ENCODE measurements at regions not wholly inside any gene's neighbourhood (a gene's known extent, or its start where the extent isn't known, plus 50 kb on each side); places are given as distances from the start of the nearest gene placed in this dataset.

DNA sequence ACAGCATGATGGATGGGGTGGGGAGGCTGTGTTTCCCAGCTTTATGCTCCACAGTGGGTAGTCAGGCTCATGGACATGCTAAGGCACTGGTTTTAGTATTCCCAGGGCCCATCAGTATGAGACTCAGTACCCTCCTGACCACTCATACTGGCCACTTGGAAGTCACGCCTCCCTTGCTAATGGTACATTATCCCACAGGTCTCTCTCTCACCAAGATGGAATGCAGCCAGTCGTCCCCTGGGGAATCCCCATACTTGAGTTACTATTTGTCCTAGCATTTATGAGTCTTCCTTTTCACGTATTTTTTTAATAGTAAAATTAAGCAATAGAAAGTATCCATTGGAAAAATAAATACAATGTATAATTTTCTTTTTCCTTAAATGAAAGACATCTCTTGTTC, 80.6 kb upstream of the TBX20 start:
- peak; percentile 7 for DNase-seq (ENCODE audit: low read depth)

DNA sequence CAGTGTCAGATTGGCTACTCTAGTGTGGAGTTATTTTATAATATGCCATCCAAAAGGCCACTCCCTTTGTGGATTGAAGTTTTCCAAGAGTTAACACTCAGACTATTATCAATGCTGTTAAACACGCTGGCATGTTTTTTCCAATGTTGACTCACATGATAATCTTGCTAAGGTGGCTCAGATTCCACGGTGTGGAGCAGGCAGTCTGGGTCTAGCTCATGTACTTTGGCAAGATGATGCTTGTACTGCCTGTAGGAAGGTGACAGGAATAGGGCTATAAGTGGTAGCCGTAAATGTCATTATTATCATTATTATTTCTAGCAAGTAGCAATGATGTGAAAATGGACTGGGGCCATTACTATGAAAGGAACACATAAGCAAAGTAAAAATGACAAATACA, 79.4 kb upstream of the TBX20 start:
- DNase-seq (ENCODE audit: low read depth) = no peak

DNA sequence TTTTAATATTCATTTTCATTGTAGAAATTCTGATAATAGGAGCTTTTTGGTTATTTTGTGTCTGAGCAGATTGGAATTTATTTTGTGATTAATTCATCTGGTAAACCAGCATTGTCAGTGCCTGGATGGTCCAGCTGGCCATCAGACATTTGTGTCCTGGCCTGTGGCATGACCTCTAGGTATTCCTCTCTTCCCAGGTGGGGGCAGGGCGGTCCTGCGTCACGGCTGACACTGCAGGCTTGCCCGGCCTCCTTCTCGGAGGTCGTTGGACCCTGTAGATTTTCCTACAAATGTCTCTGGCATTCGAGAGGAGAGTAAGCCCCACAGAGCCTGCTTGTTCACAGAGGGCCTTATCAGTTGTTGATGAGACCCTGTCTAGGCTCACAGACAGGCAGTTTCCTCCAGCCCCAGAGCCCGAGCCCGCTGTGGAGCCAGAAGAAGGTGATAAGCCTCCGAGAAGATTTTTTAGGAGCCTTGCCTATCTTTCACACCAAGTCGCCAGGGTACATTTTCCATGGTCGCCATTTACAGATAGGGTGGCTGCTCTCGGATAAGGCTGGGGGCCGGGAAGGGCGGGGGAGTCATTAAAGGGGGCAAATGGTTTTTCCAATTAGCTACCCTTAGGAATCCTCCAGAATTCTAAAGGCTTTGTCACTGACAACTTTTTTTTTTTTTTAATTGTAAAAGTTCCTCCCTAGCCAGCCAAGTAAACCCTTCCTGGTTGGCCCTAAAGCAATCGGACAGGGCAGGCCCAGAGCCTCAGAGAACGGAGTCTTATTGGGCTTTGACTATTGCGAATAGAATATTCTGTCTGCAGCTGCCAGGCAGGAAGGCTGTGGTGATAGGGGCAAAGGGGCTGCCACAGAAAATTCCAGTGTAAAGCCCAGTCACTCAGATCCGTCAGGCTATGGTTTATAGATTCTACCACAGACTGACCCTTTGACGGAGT, 78.1 kb upstream of the TBX20 start:
- DNase-seq (ENCODE audit: low read depth) = no peak

DNA sequence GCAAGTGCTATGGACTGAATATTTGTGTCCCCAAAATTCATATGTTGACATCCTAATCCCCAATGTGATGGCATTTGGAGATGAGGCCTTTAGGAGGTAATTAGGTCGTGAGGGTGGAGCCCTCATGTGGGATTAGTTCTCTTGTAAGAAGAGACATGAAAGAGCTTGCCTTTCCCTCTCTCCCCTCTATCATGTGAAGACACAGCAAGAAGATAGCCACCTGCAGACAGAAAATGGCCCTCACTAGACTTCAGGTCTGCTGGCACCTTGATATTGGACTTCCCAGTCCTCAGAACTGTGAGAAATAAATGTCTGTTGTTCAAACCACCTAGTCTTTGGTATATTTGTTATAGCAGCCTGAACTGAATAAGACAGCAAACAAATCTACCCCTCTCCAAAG, 75.1 kb upstream of the TBX20 start:
- DNase-seq (ENCODE audit: low read depth) = no peak

DNA sequence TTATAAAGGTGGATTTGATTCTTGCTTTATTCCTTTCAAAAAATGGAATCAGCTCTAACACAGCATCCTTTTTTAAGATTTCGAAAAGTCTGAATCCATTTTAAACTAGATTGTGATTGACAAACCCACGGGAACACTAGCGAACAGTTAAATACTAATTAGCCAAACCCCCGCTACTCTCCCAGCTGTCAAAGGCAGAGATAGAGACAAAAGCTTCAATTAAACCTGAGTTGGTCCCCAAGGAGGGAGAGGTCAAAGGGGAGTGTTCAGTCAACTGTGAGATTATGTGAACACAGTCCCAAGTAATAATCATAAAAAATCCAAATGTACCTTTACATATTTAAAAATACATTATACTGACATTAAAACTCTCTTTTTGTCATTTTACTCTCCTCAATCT, 65.7 kb upstream of the TBX20 start:
- DNase-seq (ENCODE audit: low read depth) = no peak

DNA sequence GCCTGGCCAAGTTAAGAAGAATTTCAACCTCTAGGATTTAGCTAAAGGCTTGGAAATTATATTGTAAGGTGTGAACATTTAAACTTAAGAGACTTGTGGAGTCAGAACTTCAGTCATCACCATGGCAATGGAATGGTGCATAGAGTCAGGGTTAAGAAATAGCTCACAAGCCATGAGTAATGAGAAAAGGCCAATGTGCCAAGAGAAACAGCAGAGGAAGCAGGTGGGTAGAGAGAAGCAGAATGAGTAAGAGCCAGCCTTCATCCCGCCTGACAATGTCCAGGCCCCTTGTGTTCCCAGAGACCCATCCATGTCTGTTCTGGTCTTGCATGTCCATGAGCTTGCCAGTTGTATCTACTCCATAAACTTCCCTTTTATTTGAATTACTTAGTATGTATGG, 62.6 kb upstream of the TBX20 start:
- no peak for DNase-seq (ENCODE audit: low read depth)

DNA sequence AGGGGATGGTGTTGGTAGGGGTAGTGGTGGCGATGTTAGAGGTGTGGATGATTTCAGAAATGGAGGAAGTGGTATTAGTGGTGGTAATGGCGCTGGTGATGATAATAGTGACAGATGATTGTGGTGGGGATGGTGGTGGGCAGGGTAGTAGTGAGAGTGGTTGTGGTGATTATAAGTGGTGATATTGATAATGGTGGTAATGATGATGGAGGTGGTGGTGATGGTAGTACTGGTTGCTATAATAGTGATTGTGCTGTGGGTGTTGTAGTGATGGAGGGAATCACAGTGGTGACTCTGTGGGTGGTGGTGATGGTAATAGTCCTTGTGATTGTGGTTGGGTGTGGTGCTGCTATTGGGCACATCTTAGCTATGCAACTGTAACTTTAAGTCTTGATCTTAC, 61.6 kb upstream of the TBX20 start:
- no peak for DNase-seq (ENCODE audit: low read depth)

DNA sequence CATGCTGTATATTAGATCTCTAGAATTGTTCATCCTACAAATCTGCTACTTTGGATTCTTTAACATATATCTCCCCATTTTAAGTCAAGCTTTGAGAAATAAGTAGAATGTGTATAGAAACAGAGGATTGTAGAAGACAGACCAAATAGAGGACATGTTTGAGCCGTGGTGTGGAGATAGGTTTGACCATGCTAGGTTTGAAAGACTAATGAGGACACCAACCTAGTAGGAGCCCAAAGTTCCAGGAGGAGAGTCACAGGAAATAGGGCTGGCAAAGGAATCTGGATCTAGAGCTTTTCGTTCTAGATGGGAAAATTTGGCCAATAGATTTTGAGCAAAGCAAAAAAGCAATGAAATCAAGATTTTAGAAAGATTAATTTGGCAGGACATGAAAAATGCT, 60.5 kb upstream of the TBX20 start:
- no peak for DNase-seq (ENCODE audit: low read depth)

DNA sequence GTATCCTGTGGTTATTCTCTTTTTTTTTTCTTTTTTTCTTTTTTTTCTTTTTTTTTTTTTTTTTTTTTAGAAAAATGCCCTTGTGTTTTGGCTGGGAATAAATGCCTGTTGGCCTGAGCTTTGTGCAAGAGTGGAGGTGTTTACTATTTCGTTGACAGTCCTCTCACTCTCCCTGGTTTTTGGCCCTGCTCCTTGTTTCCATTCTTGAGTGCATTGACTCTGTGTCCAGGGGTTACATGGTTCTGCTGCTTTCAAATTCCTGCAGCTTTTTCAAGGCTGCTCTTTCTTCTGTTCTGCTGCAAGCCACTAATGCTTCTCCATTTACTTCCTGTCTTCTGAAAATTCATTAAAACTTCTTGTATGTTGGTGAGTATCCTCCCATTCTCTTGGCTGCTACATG, 59.7 kb upstream of the TBX20 start:
- DNase-seq (ENCODE audit: low read depth) = no peak

Data from HS-27A (cell line).